Kidney (tissue), 13 donors: ENCODE measurements at regions not wholly inside any gene's neighbourhood (a gene's known extent, or its start where the extent isn't known, plus 50 kb on each side); places are given as distances from the start of the nearest gene placed in this dataset.

Experiments used
- DNase-seq, 5 donors: peaks; one replicate each; pipeline ENCODE4 v3.0.0-alpha.2; 2013 to 2020
- FAIRE-seq: peaks from 2 replicates; lab custom pipeline; 2012; peaks lifted over from hg19 to GRCh38; lab: Jason Lieb, UNC
- H3K27ac ChIP-seq, 2 donors: one replicate each; pipeline ENCODE4 v1.7.0; 2013; ENCODE audit warnings: low read depth in 2 of 2, low read length in 2 of 2, inconsistent platforms in 1 of 2
- H3K27me3 ChIP-seq: one replicate; pipeline ENCODE4 v1.7.1; 2013; ENCODE audit warnings: low read length, inconsistent platforms; ENCODE audit not compliant: control insufficient read depth, insufficient read depth
- H3K36me3 ChIP-seq, 3 donors: one replicate each; pipeline versions ENCODE4 v1.7.0 to v1.7.1; 2013; ENCODE audit warnings: low read length in 3 of 3, control low read depth in 1 of 3, inconsistent platforms in 1 of 3; ENCODE audit not compliant: insufficient read depth in 3 of 3, control insufficient read depth in 2 of 3
- H3K4me1 ChIP-seq, 3 donors: one replicate each; pipeline versions ENCODE4 v1.7.0 to v1.7.1; 2013; ENCODE audit warnings: low read length in 3 of 3, inconsistent platforms in 1 of 3, low read depth in 1 of 3; ENCODE audit not compliant: control insufficient read depth in 2 of 3, insufficient read depth in 2 of 3
- H3K4me3 ChIP-seq, 3 donors: one replicate each; pipeline versions ENCODE4 v1.7.0 to v1.8.1; 2013; ENCODE audit warnings: low read length in 3 of 3, control low read depth in 1 of 3, inconsistent platforms in 1 of 3
- H3K9ac ChIP-seq, 3 donors: one replicate each; pipeline versions ENCODE4 v1.7.0 to v1.7.1; 2013; ENCODE audit warnings: low read length in 3 of 3, control low read depth in 1 of 3, inconsistent platforms in 1 of 3
- H3K9me3 ChIP-seq, 3 donors: one replicate each; pipeline versions ENCODE4 v1.7.0 to v1.7.1; 2013; ENCODE audit warnings: low read length in 3 of 3, control low read depth in 1 of 3, inconsistent platforms in 1 of 3; ENCODE audit not compliant: control insufficient read depth in 2 of 3, insufficient read depth in 1 of 3
- CTCF ChIP-seq: IDR thresholded peaks from 3 replicates; pipeline ENCODE4 v1.5.1; 2012; ENCODE audit warnings: mild to moderate bottlenecking, moderate library complexity, borderline replicate concordance; ENCODE audit not compliant: insufficient read depth; ENCODE audit errors: extremely low read depth
- intact Hi-C: fragments of 100-400 bp; cut with DNase I; formaldehyde crosslinking; loops from one replicate; pipeline ENCODE4 v1.11.1; 2022
- donor health status: control.
- donor health status: control.
- donor health status: control.
- donor health status: control.
- donor health status: control.
- donor health status: DM: yes; HTN: yes; CAD: no.
- donor health status: Normal renal cell carcinoma (clear cell type).

- no peak for FAIRE-seq
- intact Hi-C loops: no loop called here
These were observed 53.9 kb upstream of the GNG12 start for GRCh38 chr1:67887146-67887545.

GRCh38 chr1:67886076-67886475 lies 52.8 kb upstream of the GNG12 start:
- intact Hi-C loops: no loop called here
- TF ChIP-seq CTCF: no peak

More at GRCh38 chr1:67887146-67887545, 53.9 kb upstream of the GNG12 start:
- no peak for DNase-seq
- Histone ChIP-seq H3K27ac (no peak overlapping the region), H3K9me3 (no peaks in the 10 kb centered on the region), H3K4me3 (no peak overlapping the region), H3K9ac (no peak overlapping the region), H3K4me1 (no peaks in the 10 kb centered on the region), H3K36me3 (no peaks in the 10 kb centered on the region), H3K27me3 (no peaks in the 10 kb centered on the region)
- no peak for TF ChIP-seq CTCF

GRCh38 chr1:67883069-67883468 lies 49.8 kb upstream of the GNG12 start:
- H3K9ac ChIP-seq: no peak overlapping the region
- no peak overlapping the region for H3K4me3 ChIP-seq

More at GRCh38 chr1:67886076-67886475, 52.8 kb upstream of the GNG12 start:
- DNase-seq: no peak
- no peak for FAIRE-seq
- Histone ChIP-seq H3K27ac (no peak overlapping the region), H3K9ac (no peak overlapping the region), H3K4me1 (no peaks in the 10 kb centered on the region), H3K27me3 (no peaks in the 10 kb centered on the region), H3K4me3 (no peak overlapping the region), H3K9me3 (no peaks in the 10 kb centered on the region), H3K36me3 (no peaks in the 10 kb centered on the region)

More at GRCh38 chr1:67883069-67883468, 49.8 kb upstream of the GNG12 start:
- intact Hi-C loops: no loop called here
- Histone ChIP-seq H3K27ac (no peak overlapping the region), H3K27me3 (no peaks in the 10 kb centered on the region), H3K9me3 (no peaks in the 10 kb centered on the region), H3K4me1 (no peaks in the 10 kb centered on the region), H3K36me3 (no peaks in the 10 kb centered on the region)
- no peak for FAIRE-seq
- TF ChIP-seq CTCF: no peak
- DNase-seq: no peak
